ENCODE measurements at regions not wholly inside any gene's neighbourhood (a gene's known extent, or its start where the extent isn't known, plus 50 kb on each side); places are given as distances from the start of the nearest gene placed in this dataset.

DNA sequence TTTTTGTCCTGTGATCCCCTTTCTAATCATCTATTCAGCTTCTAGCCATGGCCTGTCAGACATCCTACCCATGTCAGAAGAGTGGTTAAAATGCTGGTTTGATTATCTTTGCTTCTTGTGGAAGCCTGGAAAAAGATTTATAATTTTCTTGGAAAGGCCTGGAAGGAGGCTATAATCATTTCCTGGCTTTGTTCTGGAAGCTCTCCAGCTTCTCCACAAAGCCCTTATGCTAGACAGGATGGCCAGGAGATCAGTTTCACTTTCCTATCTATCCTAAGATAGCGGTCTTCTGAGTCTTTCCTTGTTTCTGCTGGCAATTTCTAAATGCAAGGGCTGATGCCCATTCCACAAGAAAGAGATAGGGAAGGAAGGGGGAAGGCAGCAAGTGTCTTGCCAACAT is 90.9 kb upstream of the SLC44A3 start:
- Histone ChIP-seq H3K36me3 (ENCODE audit: control insufficient read depth in 2 of 2, insufficient read depth in 1 of 2, low read length in 2 of 2) (no peaks in the 10 kb centered on the region), H3K9me3 (ENCODE audit: control insufficient read depth, insufficient read depth, low read depth, low read length) (no peaks in the 10 kb centered on the region), H3K27ac (ENCODE audit: extremely low read depth, low read depth, low read length) (no peak overlapping the region), H3K4me1 (ENCODE audit: control insufficient read depth, insufficient read depth, low read length) (peaks cover 4% of the 10 kb centered on the region; the same call in 1 of the 2 replicates), H3K4me3 (ENCODE audit: low read depth, low read length) (no peak overlapping the region)
- ChIA-PET CTCF (no interaction called here), POLR2A (no interaction called here)
- TF ChIP-seq ZSCAN23 (tag by site-specific recombination; IDR thresholded peaks at IDR 0.05) (no peak), ZNF521 (tag by site-specific recombination; IDR thresholded peaks at IDR 0.05) (no peak), KLF16 (tag by site-specific recombination; IDR thresholded peaks at IDR 0.05) (no peak), BCL6B (tag by site-specific recombination; IDR thresholded peaks at IDR 0.05) (no peak), ZNF16 (tag by site-specific recombination; IDR thresholded peaks at IDR 0.05; ENCODE audit: low read depth) (no peak), GLI4 (tag by site-specific recombination; IDR thresholded peaks at IDR 0.05) (no peak), FEZF1 (tag by site-specific recombination; IDR thresholded peaks at IDR 0.05) (no peak), ZNF664 (tag by site-specific recombination; IDR thresholded peaks at IDR 0.05) (no peak), ZBTB8A (tag by site-specific recombination; IDR thresholded peaks at IDR 0.05) (no peak), ZNF19 (tag by site-specific recombination; IDR thresholded peaks at IDR 0.05; ENCODE audit: low read depth) (no peak), ZNF157 (tag by site-specific recombination; IDR thresholded peaks at IDR 0.05) (no peak), HOXD13 (CRISPR knock-in tag; IDR thresholded peaks at IDR 0.05; ENCODE audit: borderline replicate concordance) (no peak)

DNA sequence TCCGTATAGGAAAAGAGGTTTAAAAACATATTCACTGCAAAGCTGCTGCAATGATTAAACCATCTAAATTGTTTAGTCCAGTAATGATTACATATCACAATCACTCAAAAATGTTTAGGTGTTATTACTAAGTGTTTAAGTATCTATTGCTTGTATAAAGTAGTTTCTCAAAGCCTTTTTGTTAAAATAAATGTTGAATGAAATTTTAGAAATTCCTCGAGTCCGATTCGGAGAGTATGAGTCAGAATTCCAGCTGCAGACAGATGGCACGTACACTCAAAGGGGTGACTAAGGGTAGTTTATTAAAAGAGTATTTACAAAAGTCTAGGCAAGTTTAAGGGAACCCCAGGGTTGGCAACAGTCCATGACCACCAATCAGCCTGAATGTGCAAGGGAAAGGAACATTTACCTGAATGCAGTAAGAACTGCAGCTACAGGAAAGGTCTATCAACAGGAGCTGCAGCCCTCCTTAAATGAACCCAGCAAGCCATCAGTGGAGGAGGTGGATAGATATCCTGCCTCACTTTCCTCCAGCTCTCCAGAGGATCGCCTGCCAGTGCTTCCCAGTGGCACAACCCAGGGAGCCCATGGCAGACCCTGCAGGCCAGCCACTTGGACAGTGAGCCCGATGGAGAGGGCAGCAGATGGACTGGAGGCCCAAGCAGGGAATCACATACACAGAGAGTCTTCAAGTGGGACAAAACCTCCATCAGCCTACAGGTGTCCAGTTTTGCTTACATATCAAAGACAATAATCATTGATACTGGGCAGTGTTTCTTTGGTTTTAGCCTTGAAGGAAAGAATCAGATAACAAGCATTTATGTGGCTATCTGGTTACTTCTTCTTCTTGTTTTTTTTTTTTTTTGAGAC is 92.1 kb upstream of the SLC44A3 start:
- peaks cover 4% of the 10 kb centered on the region; the same call in 1 of the 2 replicates for H3K4me1 ChIP-seq (ENCODE audit: control insufficient read depth, insufficient read depth, low read length)
- CTCF ChIA-PET, result no interaction called here
- H3K27ac ChIP-seq (ENCODE audit: extremely low read depth, low read depth, low read length), result 0 out of 2 replicates have a peak overlapping the region, but pooled peaks have one; percentile 17
- H3K4me3 ChIP-seq (ENCODE audit: low read depth, low read length), result no peak overlapping the region
- no peaks in the 10 kb centered on the region for H3K36me3 ChIP-seq (ENCODE audit: control insufficient read depth in 2 of 2, insufficient read depth in 1 of 2, low read length in 2 of 2)
- H3K9me3 ChIP-seq (ENCODE audit: control insufficient read depth, insufficient read depth, low read depth, low read length), result no peaks in the 10 kb centered on the region
- TF ChIP-seq BCL6B (tag by site-specific recombination; IDR thresholded peaks at IDR 0.05) (peak; percentile 53; the same call in 1 of the 2 replicates), ZNF677 (tag by site-specific recombination; IDR thresholded peaks at IDR 0.05) (peak; percentile 97), ZNF530 (tag by site-specific recombination; IDR thresholded peaks at IDR 0.05; ENCODE audit: low read depth) (no peak), ZBTB48 (tag by site-specific recombination; IDR thresholded peaks at IDR 0.05) (peak; percentile 38; the same call in 1 of the 2 replicates), PRDM6 (tag by site-specific recombination; IDR thresholded peaks at IDR 0.05) (peak; percentile 37; the same call in 1 of the 2 replicates), ZNF184 (tag by site-specific recombination; IDR thresholded peaks at IDR 0.05) (no peak), SCRT2 (tag by site-specific recombination; IDR thresholded peaks at IDR 0.05) (0 out of 2 replicates have a peak, but pooled peaks have one; percentile 14)
- POLR2A ChIA-PET, result no interaction called here
